ENCODE measurements at regions not wholly inside any gene's neighbourhood (a gene's known extent, or its start where the extent isn't known, plus 50 kb on each side); places are given as distances from the start of the nearest gene placed in this dataset.
"Not testable (repeated sequence)": the region's sequence is repeated elsewhere in the genome, so short reads cannot be mapped to it uniquely, and the experiment has no call there.

- Histone ChIP-seq H3K4me3 (no peak overlapping the region), H3K36me3 (no peaks in the 10 kb centered on the region), H3K9me3 (no peaks in the 10 kb centered on the region), H3K4me1 (ENCODE audit: insufficient read depth) (no peaks in the 10 kb centered on the region), H3K27me3 (no peaks in the 10 kb centered on the region), H3K27ac (no peak overlapping the region)
- TF ChIP-seq POLR2A (IDR thresholded peaks at IDR 0.05) = no peak
- no peak for TF ChIP-seq CTCF (IDR thresholded peaks at IDR 0.05)
- no peak for TF ChIP-seq EP300 (IDR thresholded peaks at IDR 0.05)
- WGBS, 3 donors = 70 to 74% (median 71%) methylated on average over 6 of the region's 6 CpGs
- no peak for DNase-seq
- intact Hi-C loops (cut with DNase I) = loop anchor here in 1 of 4 donors (10.0 kb wide), 1 partner anchor 75 kb away; no protein-coding TSS in a partner anchor
These were observed 256.2 kb upstream of the ATP10A start for GRCh38 chr15:26119322-26119721.

- Histone ChIP-seq H3K4me1 (ENCODE audit: insufficient read depth) (no peaks in the 10 kb centered on the region), H3K36me3 (no peaks in the 10 kb centered on the region), H3K9me3 (no peaks in the 10 kb centered on the region), H3K27ac (no peak overlapping the region), H3K27me3 (no peaks in the 10 kb centered on the region), H3K4me3 (no peak overlapping the region)
- 50 to 53% (median 52%) methylated on average over 9 of the region's 9 CpGs for WGBS, 3 donors
- DNase-seq = no peak
- intact Hi-C loops (cut with DNase I) = loop anchor here in 1 of 4 donors (10.0 kb wide), 1 partner anchor 71 kb away; no protein-coding TSS in a partner anchor
- TF ChIP-seq POLR2A (IDR thresholded peaks at IDR 0.05) (no peak), CTCF (IDR thresholded peaks at IDR 0.05) (no peak), EP300 (IDR thresholded peaks at IDR 0.05) (no peak)
These were observed 252.3 kb upstream of the ATP10A start for GRCh38 chr15:26115229-26115943.

GRCh38 chr15:26114128-26114527 lies 251.0 kb upstream of the ATP10A start:
- H3K36me3 ChIP-seq; H3K27me3 ChIP-seq; H3K27ac ChIP-seq; H3K4me1 ChIP-seq (ENCODE audit: insufficient read depth); H3K4me3 ChIP-seq; H3K9me3 ChIP-seq; DNase-seq: not testable (repeated sequence)
- intact Hi-C loops (cut with DNase I) = loop anchor here in 1 of 4 donors (10.0 kb wide), 1 partner anchor 69 kb away; no protein-coding TSS in a partner anchor
- 71 to 86% (median 75%) methylated on average over 8 of the region's 8 CpGs for WGBS, 3 donors

- Histone ChIP-seq H3K36me3 (no peaks in the 10 kb centered on the region), H3K4me3 (no peak overlapping the region), H3K4me1 (ENCODE audit: insufficient read depth) (no peaks in the 10 kb centered on the region), H3K9me3 (no peaks in the 10 kb centered on the region), H3K27ac (no peak overlapping the region), H3K27me3 (no peaks in the 10 kb centered on the region)
- intact Hi-C loops (cut with DNase I) = loop anchor here in 1 of 4 donors (10.0 kb wide), 1 partner anchor 68 kb away; no protein-coding TSS in a partner anchor
- no peak for TF ChIP-seq EP300 (IDR thresholded peaks at IDR 0.05)
- no peak for TF ChIP-seq CTCF (IDR thresholded peaks at IDR 0.05)
- TF ChIP-seq POLR2A (IDR thresholded peaks at IDR 0.05) = no peak
- WGBS, 3 donors = 82 to 86% (median 86%) methylated on average over 10 of the region's 10 CpGs
- DNase-seq = no peak
These were observed 250.2 kb upstream of the ATP10A start for GRCh38 chr15:26113296-26113695.

GRCh38 chr15:26109203-26109602 lies 246.1 kb upstream of the ATP10A start:
- no peaks in the 10 kb centered on the region for H3K27me3 ChIP-seq
- no peak for TF ChIP-seq EP300 (IDR thresholded peaks at IDR 0.05)
- no peak for TF ChIP-seq POLR2A (IDR thresholded peaks at IDR 0.05)
- TF ChIP-seq CTCF (IDR thresholded peaks at IDR 0.05) = no peak

More at GRCh38 chr15:26109203-26109602, 246.1 kb upstream of the ATP10A start:
- WGBS, 3 donors = 40 to 49% (median 42%) methylated on average over 4 of the region's 4 CpGs
- H3K36me3 ChIP-seq = no peaks in the 10 kb centered on the region
- H3K9me3 ChIP-seq = no peaks in the 10 kb centered on the region
- no peak overlapping the region for H3K4me3 ChIP-seq
- intact Hi-C loops (cut with DNase I) = no loop called here
- no peak for DNase-seq
- H3K27ac ChIP-seq = no peak overlapping the region
- no peaks in the 10 kb centered on the region for H3K4me1 ChIP-seq (ENCODE audit: insufficient read depth)
